Fibroblast of the aortic adventitia (primary cell): ENCODE measurements at regions not wholly inside any gene's neighbourhood (a gene's known extent, or its start where the extent isn't known, plus 50 kb on each side); places are given as distances from the start of the nearest gene placed in this dataset.
"Not testable (repeated sequence)": the region's sequence is repeated elsewhere in the genome, so short reads cannot be mapped to it uniquely, and the experiment has no call there.

ENCODE experiments used
- DNase-seq: peaks from one replicate; pipeline ENCODE4 v3.0.0-alpha.2; 2010; ENCODE audit warnings: low read depth
- H3K4me3 ChIP-seq: 2 replicates; pipeline ENCODE4 v1.5.1; 2011; ENCODE audit warnings: low read depth, mild to moderate bottlenecking, control low read depth, low read length, moderate library complexity
- CTCF ChIP-seq: IDR thresholded peaks from 2 replicates; pipeline ENCODE4 v1.5.1; 2011; ENCODE audit warnings: mild to moderate bottlenecking, low read length, control low read depth, inconsistent platforms; ENCODE audit not compliant: insufficient read depth

DNA sequence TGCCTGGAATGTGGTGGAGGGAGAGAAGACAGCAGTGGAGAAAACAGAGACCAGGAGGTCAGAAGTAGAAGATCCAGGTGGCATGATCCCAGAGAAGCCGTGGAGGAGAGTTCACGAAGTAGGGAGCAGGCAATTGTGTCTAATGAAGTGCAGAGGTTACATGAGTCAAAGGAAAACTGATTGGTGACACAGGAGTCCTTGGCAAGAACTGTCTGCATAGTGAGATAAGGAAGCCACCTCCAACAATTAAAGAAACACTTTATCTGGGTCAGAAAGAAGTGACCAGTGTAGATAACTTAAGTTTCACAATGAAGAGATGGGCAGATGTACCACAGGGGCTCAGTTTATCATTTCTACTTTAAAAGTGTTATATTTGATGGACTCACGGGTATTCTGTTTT, 57.0 kb upstream of the PTH start:
- H3K4me3 ChIP-seq: no peak overlapping the region
- DNase-seq: no peak
- TF ChIP-seq CTCF: no peak

DNA sequence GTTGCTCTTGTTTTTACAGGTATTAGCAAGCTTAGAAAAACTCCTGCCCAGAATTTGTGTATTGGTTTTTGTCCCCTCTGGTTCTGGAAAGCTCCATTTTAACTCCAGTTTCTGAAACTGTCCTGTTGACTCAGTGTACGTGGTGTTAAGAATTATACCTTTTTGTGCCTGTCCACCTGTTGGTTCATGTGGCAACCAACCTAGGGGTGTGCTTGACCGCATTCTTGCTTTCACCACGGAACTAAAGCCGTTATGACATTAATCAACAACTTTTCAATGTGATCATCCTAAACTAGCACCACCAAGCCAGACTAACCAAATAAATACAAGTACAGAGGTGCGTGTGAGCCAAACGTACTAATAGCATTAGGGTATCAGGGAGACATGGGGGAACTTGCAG, 56.0 kb upstream of the PTH start:
- no peak for TF ChIP-seq CTCF
- no peak overlapping the region for H3K4me3 ChIP-seq
- no peak for DNase-seq

- no peak for TF ChIP-seq CTCF
- DNase-seq: no peak
- H3K4me3 ChIP-seq: no peak overlapping the region
These were observed 55.0 kb upstream of the PTH start for GRCh38 chr11:13550761-13551160.

DNA sequence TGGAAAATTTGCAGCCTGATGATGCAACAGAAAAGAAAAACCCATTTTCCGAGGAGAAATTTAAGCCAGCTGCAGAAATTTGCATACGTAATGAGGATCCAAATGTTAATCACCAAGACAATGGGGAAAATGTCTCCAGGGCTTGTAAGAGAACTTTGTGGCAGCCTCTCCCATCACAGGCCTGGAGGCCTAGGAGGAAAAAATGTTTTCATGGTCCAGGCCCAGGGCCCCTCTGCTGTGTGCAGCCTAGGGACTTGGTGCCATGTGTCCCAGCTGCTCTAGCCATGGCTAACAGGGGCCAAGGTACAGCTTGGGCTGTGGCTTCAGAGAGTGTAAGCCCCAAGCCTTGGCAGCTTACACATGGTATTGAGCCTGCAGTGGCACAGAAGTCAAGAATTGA, 50.3 kb upstream of the PTH start:
- not testable (repeated sequence) for DNase-seq, H3K4me3 ChIP-seq
